GM03348 (cell line): ENCODE measurements at regions not wholly inside any gene's neighbourhood (a gene's known extent, or its start where the extent isn't known, plus 50 kb on each side); places are given as distances from the start of the nearest gene placed in this dataset.
"Not testable (repeated sequence)": the region's sequence is repeated elsewhere in the genome, so short reads cannot be mapped to it uniquely, and the experiment has no call there.

ENCODE experiments used
- DNase-seq: peaks from one replicate; pipeline ENCODE4 v3.0.0; 2012; ENCODE audit warnings: low spot score

DNA sequence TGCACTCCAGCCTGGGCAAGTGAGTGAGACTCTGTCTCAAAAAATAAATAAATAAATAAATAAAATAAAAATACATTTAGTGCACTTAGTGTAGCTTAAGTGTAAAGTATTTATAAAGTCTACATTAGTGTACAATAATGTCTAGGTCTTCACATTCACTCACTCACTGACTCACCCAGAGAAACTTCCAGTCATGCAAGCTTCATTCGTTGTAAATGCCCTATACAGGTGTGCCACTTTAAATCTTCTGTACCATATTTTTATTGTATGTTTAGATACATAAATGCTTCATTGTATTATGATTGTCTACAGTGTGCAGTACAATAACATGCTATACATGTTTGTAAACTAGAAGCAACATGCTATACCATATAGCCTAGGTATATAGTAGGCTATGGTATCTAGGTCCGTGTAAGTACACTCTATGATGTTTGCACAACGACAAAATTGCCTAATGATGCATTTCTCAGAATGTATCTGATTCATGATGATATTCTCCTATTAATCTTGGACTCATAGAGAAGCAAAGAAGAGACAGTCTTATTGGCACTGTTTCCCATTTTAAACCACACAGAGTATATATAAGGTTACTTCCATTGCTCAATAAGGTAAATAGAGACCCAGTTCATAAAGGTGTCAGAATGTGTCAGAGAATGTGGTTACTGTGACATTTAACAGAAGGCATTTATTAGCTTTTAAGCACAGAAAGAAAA lies 1314.9 kb downstream of the CDH11 start:
- no peak for DNase-seq

DNA sequence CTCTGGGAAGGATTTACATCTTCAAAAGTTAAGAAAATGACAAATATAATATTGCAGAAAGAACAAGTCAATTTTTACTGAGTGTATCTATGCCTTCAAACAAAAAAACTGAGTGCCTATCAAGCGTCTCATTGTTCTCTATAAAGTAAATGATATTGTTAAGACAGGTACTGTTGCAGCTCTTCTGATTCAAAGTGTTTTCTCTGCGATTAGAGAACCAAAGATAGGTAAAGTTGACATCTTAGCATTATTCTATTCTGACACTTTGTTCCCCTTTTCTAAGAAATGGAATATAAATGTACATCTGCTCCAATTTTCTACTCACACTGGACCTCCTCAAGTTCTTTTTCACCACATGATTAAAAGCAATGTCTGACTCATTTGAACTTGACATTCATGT lies 1317.7 kb downstream of the CDH11 start:
- no peak for DNase-seq

DNA sequence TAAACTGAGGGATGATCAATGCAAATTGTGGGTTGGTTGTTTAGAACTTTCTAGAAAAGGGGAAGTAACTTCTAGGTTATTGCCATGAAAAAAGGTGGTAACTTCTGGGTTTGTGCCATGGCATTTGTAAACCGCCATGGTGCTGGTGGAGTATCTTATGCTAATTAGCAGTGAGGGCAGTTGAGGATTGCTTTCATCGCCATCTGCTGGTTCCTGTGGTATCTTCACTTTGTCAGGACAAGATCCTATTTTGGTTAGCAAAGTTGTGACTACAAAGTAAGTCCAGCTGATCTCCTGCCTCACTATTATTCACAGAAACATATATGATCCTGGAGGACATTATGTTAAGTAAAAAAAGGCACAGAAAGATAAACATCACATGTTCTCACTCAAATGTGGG lies 1332.3 kb downstream of the CDH11 start:
- DNase-seq, result no peak

DNA sequence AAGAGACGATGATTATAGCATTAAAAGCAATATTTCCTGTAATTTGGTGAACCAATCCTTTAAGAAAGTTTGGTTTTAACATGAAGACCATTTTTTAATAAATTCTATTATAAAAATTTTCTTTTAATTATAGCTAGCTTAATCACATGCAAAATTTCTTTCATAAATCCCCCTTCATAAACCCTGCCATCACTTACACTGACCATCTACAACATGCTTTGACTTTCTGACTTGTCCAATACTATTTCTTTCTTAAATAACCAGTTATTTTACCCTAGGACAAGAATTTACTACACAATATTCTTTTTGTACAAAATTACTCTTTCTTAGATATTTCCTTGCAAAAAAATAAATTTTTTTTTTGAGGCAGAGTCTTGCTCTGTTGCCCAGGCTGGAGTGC lies 1334.8 kb downstream of the CDH11 start:
- no peak for DNase-seq

DNA sequence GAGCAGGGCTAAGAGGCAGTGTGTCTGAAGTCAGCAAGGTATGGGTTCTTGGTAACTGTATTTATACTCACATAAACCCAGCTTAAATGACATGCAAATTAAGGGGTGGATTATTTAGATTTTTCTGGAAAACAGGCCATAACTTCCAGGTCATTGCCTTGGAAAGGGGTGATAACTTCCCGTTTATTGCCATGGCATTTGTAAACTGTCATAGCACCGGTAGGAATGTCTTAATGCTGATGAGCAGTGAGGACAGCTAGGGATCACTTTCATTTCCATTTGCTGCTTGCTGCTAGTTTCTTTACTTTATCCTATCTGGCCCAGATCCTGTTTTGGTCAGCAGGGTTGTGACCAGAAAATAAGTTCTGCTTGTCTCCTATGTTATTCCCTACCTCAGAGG lies 1336.7 kb downstream of the CDH11 start:
- DNase-seq, result no peak

DNA sequence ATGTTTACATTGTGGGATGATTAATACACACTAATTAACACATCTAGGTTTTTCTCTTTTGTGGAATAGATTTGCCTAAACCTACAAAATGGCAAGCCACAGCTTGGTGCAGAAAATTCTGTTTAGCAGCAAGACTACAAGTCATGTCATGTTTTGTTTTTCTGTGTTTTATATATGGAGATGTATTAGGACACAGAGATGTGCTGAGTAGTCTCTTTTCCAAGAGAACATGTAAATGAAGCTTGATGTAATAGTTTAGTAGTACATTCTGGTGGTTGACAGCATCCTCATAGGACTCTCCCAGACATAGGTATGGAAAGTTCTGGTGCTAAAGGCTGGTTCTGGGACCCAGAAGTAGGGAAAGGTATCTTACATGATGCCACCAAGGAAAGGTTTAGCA lies 1345.4 kb downstream of the CDH11 start:
- DNase-seq, result no peak

DNA sequence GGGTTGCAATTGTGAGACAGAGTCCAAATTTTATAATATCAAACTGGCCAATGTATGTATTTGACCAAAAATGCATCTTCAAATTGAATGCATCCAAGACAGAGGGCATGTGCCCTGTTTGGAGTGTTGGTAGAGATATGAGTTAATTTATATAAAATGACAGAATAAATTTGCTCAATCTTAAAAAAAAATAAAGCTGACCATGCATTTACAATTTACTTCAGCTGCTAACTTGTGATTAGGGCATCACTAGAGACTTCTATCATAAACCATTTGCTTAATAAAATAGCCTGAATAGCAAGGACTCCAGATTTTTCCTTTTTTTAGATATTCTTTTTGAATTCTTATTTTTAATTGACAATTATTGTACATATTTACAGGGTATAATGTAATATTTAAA lies 1345.8 kb downstream of the CDH11 start:
- no peak for DNase-seq

DNA sequence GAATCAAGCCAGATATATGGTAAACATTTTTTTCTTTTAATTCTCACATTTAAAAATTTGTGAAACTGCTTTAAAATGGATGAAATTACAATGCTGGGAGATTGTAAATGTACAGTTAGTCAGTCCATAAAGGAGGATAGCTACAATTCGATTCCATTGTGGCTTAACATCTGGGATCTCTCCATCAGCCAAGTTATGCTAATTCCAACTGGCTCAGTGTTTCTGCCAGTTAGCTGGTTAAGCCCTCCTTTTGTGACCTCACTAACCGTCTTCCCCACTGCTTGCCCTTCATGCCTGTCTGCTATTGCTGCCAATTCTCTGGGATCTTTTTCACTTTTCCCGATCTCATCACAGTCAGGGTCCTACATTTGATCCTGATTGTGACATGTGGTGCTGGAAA lies 1347.6 kb downstream of the CDH11 start:
- DNase-seq, result no peak

DNA sequence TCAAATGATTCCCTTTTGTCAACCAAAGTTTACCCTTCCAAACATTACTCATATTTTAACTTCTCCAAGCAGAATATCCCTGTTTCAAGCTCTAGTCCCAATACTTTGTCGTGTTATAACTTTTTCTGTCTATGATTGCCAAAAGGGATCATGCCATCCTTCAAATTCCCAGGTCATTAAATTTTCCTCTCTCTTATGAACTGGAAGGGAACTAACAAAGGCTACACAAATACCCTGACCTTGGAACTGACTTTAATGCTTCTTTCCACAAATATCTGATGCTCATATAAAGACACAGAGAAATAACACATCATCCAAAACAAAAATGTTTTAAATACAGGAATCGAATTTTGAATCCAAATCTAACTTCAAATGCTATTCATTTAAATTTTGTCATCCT lies 1352.7 kb downstream of the CDH11 start:
- no peak for DNase-seq

DNA sequence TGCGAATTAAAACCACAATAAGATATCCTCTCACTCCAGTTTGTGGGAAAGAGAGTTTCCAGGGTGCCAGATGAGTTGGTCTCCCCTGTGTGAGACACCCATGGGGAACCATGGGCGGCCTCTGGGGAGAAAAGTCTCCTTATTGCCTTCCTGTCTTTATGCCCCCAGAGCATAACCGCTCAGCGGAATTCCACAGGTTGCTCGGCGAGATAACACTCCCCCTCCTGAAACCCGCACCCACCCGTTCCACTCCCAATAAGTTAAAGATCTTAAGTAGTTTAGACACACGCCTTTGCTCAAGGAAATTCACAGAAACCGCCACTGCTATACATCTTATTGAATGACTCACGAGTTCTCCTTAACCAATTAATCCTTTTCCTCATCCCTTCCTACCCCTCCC lies 1361.6 kb downstream of the CDH11 start:
- DNase-seq, result not testable (repeated sequence)

DNA sequence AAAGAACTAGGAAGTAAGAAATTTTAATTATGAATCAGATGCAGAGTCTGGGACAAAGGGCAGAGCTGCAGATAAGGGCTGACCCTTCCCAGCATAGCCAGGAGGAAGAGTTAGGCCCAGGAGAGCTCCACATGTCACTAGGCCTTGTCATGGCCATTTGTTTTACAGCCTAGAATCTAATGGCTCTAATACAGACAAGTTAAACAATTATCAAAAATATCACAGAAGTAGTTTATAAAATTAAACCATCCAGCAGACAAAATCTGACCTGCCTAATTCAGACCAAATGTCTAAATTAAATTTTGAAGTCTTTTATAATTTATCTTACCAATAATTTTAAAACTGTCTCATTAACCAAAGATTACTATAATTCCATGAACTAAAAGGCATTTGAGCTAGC lies 1369.5 kb downstream of the CDH11 start:
- no peak for DNase-seq

DNA sequence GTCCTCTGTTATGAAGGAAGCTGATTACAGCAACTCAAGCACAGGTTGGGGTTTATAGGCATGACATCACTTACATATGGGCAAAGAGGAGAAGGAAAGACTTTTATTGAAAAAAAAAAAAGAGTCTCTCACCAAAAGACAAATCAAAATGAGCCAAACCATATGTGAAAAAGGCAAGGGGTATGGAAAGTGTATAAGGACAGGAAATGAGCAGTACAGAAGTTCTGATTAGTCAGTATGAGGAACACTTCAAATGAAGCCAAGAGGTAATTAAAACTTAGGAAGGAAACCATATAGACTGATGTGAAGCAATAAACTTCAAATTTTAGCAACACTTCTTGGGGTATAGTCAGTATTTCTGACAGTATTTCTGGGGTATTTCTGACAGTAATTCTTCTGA lies 1372.6 kb downstream of the CDH11 start:
- no peak for DNase-seq

DNA sequence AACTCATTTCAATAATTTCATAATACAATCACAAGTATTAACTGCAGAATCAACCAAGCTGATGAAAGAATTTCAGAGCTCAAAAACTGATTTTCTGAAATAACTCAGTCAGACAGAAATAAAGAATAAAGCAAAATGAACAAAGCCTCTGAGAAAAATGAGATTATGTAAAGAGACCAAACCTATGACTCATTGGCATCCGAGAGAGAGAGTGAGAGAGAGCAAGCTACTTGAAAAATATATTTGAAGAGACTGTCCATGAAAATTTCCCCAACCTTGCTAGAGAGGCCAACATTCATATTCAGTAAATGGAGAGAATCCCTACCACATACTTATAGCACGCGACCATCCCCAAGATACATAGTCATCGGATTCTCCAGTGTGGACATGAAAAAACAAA lies 1376.4 kb downstream of the CDH11 start:
- no peak for DNase-seq

DNA sequence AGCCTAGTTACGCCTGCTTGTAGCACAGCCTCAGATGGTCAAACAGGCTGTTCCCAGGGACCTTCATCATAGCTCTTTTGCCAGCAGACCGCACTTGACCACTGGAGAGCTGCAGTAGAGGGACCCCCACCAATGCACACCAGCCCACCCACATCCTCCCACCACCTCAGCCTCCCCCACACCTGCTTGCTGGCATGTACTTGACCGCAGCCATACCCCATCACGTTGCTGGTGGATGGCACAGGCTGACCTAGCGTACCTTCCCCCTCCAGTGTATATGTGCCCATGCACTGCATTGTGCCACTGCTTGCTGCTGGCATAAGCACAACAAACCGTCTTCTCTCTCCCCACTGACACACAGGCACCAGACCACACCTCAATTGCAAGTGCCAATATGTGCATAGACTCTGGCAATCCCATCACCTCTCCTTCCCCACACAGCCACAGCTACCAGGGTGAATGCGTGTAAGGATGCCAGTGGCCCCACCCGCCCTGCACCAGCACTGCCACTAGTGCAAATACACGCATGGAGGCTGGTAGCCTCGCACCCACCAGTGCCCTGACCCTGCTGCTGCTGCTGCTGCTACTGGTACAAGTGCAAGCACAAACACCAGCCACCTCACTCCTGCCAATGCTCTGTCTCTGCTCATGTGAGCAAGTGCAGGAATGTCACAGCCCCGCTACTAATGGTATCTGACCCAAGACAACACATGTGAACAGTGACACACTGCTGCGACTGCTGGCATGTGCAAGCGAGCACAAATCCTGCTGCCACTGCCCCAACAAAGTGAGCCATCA lies 1377.6 kb downstream of the CDH11 start:
- no peak for DNase-seq

DNA sequence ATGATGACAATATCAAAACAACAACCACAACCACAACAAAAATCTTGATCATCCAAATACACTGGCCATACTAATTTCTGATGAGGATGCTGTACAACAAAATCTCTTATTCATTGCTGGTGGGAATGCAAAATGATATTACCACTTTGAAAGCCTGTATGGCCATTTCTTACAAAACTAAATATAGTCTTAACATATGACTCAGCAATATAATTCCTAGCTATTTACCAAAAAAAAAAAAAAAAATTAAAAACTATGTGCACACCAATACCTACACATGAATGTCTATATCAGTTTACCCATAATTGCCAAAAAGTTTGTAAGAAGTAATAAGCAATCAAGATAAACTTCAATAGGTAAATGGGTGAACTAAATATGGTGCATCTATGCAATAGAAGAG lies 1379.7 kb downstream of the CDH11 start:
- DNase-seq, result no peak

DNA sequence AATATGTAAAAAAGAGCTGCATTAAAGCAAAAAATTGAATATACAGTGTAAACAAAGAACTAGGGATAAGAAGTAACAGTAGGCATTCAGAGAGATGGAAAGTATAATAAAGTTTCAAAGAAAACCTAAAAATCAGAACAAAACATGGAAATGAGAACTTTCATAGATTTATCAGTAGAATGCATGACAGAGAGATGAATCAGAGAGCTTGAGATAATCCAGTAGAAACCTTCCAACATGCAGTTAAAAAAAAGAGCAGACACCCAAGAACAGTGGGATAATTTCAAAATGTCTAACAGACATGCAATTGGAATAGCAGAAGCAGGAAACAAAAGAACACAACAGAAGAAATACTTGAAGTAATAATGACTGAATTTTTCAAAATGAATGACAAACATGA lies 1384.2 kb downstream of the CDH11 start:
- DNase-seq, result no peak

DNA sequence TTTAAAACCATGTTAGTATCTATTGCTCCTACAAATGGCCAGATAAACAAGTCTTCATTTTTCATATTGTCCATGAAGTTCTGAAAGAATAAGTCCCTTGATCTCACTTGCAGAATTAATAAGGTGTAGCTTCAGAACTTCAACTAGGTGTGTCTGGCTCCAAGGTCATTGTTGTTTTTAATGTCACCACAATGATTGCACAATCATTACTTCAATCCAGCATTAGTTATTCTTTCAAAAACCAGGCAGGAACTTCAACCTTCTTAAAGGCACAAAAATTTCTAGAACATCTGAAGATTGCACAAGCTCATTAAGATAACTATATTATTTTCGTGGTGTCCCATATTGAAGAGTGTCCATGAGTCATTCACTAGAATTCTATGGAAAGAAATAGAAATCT lies 1386.4 kb downstream of the CDH11 start:
- DNase-seq, result no peak

DNA sequence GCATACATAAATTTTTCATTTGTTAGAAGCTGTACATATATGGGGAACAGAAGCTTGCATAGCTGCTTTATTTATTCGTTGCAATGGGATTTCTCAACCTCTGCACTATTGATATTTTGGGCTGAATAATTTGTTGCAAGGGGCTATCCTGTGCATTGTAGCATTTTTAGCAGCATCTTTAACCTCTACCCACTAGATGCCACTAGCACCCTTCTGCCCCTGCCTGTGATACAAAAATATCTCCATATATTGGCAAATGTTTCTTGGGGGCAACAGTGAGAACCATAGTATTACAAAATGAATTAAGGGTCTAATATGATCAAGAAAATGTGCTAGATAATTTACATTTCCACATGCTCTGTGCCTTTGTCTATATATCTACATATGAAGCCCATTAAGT lies 1401.0 kb downstream of the CDH11 start:
- DNase-seq, result no peak

DNA sequence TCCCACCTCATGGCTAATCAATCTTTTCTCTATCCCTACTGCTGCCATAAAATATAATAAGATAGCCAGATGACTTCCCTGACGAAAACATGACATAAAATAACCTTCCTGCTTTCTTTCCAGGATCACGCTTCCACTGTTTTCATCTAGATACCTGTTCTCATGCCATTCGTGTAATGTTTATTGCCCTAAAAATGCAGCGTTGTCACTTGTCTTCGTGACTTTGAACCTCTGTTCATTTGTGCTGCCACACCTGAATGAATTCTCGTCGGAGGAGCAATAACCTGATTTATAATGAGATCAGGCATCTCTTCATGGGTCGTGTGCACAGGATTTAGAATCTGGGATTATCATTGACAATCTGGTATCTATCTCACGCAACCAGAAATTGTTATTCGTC lies 1401.9 kb downstream of the CDH11 start:
- DNase-seq, result no peak

DNA sequence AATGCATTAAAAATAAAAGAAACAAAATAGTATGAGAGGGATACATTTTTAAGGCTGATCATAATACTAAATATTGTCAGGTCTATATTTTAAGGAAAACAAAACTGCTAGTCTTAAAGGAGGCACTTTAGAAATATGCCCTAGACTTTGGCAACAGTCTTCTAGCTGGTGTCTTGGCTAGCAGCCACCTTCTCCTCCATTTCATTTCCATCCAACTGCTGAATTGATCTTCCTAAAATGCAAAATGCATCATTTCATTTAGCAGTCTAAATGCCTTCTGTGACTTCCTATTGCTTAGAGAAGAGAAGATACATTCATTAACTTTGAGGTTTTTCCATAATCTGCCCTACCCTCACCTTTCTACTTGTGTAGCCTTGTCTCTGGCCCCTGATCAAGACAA lies 1404.1 kb downstream of the CDH11 start:
- DNase-seq, result no peak

DNA sequence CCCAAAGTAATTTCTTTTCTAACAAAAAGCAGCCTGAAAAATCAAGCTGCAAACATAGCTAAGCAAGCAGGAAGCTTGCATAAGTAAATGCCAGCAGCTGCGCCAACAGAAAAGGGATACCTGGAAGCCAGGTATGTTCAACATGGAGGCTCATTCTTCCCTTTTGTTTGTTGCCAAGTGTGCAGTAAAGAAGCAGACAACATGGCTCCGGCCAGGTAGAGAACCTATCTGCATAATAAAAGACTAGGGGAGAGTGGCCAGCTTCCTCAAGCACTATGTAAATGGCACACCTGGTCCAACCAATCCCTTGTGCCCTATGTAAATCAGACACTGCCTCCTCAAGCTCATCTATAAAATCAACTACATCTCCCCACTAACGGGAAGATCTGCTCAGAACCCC lies 1407.0 kb downstream of the CDH11 start:
- DNase-seq, result no peak

DNA sequence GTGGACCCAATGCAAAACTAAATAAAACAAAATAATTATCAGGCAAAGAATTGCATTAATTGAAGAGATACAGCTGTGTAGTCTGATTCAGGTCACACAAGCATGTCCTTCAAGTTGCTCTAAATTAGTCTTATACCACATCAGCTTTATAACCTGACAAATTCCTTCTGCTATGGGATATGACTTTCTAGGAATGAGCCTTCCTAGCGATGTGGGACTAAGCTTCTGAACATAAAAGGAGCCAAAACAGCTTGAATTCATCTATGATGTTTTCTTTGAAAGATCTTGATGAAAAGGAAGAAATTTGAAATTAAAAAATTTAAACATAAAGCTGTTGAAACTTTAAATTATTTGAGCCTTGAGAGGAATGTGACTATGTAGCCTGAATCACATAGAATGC lies 1409.1 kb downstream of the CDH11 start:
- DNase-seq, result no peak

DNA sequence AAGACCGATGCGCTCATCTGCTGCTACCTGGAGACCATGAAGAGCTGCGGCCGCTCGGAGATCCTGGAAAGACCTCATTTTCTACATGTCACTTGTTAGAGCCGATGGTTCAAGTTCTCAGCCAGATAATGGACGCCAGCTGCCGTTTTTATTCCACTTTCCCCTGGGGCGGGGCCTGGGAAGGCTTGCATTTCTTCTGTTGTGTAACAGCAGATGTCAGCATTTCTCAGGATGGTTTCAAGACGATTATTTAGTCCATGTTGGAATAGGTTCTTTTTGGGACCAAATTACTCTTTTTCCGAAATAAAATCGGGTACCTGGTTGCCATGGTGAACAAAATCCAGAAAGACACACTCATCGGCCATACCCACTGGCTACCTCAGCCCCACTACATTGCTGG lies 1418.3 kb downstream of the CDH11 start:
- peak; percentile 7 for DNase-seq
